B cell (primary cell): ENCODE measurements at regions not wholly inside any gene's neighbourhood (a gene's known extent, or its start where the extent isn't known, plus 50 kb on each side); places are given as distances from the start of the nearest gene placed in this dataset.

ENCODE experiments used
- ATAC-seq: fragments of 200-7000 bp; cut with Tn5 transposase; one replicate; pipeline ENCODE4 v1.10.0; 2021; ENCODE audit warnings: low read depth, mild to moderate bottlenecking, moderate number of reproducible peaks, moderate library complexity
- CTCF ChIA-PET: fragments of 350-600 bp; sonication (Branson Sonifier 250); formaldehyde crosslinking; loops from one replicate; lab custom pipeline; 2021; ENCODE audit warnings: antibody characterized with exemption, inconsistent platforms; lab: Charles Lee
- POLR2A ChIA-PET: fragments of 350-600 bp; sonication (Branson Sonifier 250); formaldehyde crosslinking; loops from one replicate; lab custom pipeline; 2021; ENCODE audit warnings: antibody characterized with exemption; lab: Charles Lee
- DNase-seq: peaks from one replicate; pipeline ENCODE4 v3.0.0; 2013
- H2AFZ ChIP-seq: 2 replicates; pipeline ENCODE4 v1.6.1; 2012; ENCODE audit warnings: mild to moderate bottlenecking, low read depth, low read length; ENCODE audit not compliant: insufficient read depth, poor library complexity, severe bottlenecking
- H3K27ac ChIP-seq, 2 donors: 1 replicate in 1 of 2; 2 replicates in 1 of 2; pipeline ENCODE4 v1.5.1; 2012 to 2013; ENCODE audit warnings: low read length in 2 of 2, mild to moderate bottlenecking in 2 of 2, moderate library complexity in 1 of 2
- H3K27me3 ChIP-seq, 4 experiments: fragments of 200-600 bp in 1 of 4; sonication (generic) in 1 of 4; replicated peaks in 1 of 4; 1 replicate in 2 of 4; 2 replicates in 2 of 4; pipeline versions ENCODE4 v1.6.1 to v1.7.0; 2013 to 2016; ENCODE audit warnings: low read length in 3 of 4, mild to moderate bottlenecking in 2 of 4, mixed read lengths in 1 of 4, moderate library complexity in 1 of 4; ENCODE audit not compliant: insufficient read depth in 4 of 4, control insufficient read depth in 3 of 4; ENCODE audit errors: control extremely low read depth in 1 of 4
- H3K36me3 ChIP-seq, 2 experiments: replicated peaks in 1 of 2; 1 replicate in 1 of 2; 2 replicates in 1 of 2; pipeline versions ENCODE4 v1.6.1 to v1.7.1; 2013; ENCODE audit warnings: low read length in 1 of 2; ENCODE audit not compliant: insufficient read depth in 2 of 2, control insufficient read depth in 1 of 2; ENCODE audit errors: control extremely low read depth in 1 of 2, extremely low read depth in 1 of 2
- H3K4me1 ChIP-seq, 2 donors: fragments of 200-600 bp in 1 of 2; sonication (generic) in 1 of 2; 1 replicate in 1 of 2; 2 replicates in 1 of 2; pipeline versions ENCODE4 v1.5.1 to v1.6.1; 2013 to 2017; ENCODE audit warnings: low read length in 2 of 2; ENCODE audit not compliant: control insufficient read depth in 2 of 2, insufficient read depth in 2 of 2
- H3K4me2 ChIP-seq: replicated peaks from 2 replicates; pipeline ENCODE3; 2012; ENCODE audit warnings: mild to moderate bottlenecking, low read depth, low read length; ENCODE audit not compliant: poor library complexity, severe bottlenecking
- H3K4me3 ChIP-seq, 5 experiments: fragments of 200-600 bp in 1 of 5; sonication (generic) in 1 of 5; 1 replicate in 3 of 5; 2 replicates in 2 of 5; pipeline versions ENCODE4 v1.5.1 to v1.7.0; 2011 to 2016; ENCODE audit warnings: low read length in 4 of 5, mild to moderate bottlenecking in 4 of 5, low read depth in 2 of 5, control low read depth in 1 of 5, moderate library complexity in 1 of 5; ENCODE audit not compliant: insufficient read depth in 1 of 5; ENCODE audit errors: control extremely low read depth in 1 of 5, extremely low read depth in 1 of 5
- H3K79me2 ChIP-seq: fragments of 200-600 bp; sonication (generic); one replicate; pipeline ENCODE4 v1.6.0; 2016; ENCODE audit warnings: low read length; ENCODE audit not compliant: control insufficient read depth, insufficient read depth
- H3K9ac ChIP-seq: fragments of 200-600 bp; sonication (generic); 2 replicates; pipeline ENCODE4 v1.6.1; 2017; ENCODE audit warnings: mild to moderate bottlenecking, low read length, moderate library complexity
- H3K9me3 ChIP-seq, 3 donors: one replicate each; pipeline versions ENCODE4 v1.6.1 to v1.7.1; 2013; ENCODE audit warnings: low read length in 2 of 3; ENCODE audit not compliant: control insufficient read depth in 2 of 3, insufficient read depth in 1 of 3; ENCODE audit errors: control extremely low read depth in 1 of 3
- H4K20me1 ChIP-seq: 2 replicates; pipeline ENCODE4 v1.6.0; 2012; ENCODE audit warnings: mild to moderate bottlenecking, low read length; ENCODE audit not compliant: insufficient read depth, control insufficient read depth, poor library complexity, severe bottlenecking
- H3K27ac Mint-ChIP-seq: one replicate; pipeline ENCODE4 v1.8.0; 2021; ENCODE audit warnings: mixed read lengths
- H3K27me3 Mint-ChIP-seq: one replicate; pipeline ENCODE4 v1.8.0; 2021; ENCODE audit warnings: mixed read lengths
- H3K4me1 Mint-ChIP-seq: one replicate; pipeline ENCODE4 v1.8.0; 2021; ENCODE audit warnings: mixed read lengths
- H3K4me3 Mint-ChIP-seq: one replicate; pipeline ENCODE4 v1.8.0; 2021; ENCODE audit warnings: mixed read lengths
- H3K9me3 Mint-ChIP-seq: one replicate; pipeline ENCODE4 v1.8.0; 2022; ENCODE audit warnings: mixed read lengths; ENCODE audit not compliant: insufficient read depth
- CTCF ChIP-seq: fragments of 200-600 bp; IDR thresholded peaks from one replicate; pipeline ENCODE4 v1.8.0; 2022; ENCODE audit warnings: antibody characterized with exemption, mild to moderate bottlenecking
- EZH2 ChIP-seq: IDR thresholded peaks from 2 replicates; pipeline ENCODE4 v1.6.1; 2012; ENCODE audit warnings: borderline replicate concordance, low read depth, mild to moderate bottlenecking, moderate library complexity, low read length; ENCODE audit not compliant: insufficient read depth, poor library complexity, severe bottlenecking
- WGBS: methylation state at CpG from one replicate; pipeline ENCODE4 v1.1.5; 2013; ENCODE audit warnings: missing lambda C conversion rate; ENCODE audit not compliant: insufficient coverage; 5-methylcytosine and 5-hydroxymethylcytosine counted together
- intact Hi-C: fragments of 100-400 bp; cut with micrococcal nuclease; formaldehyde crosslinking; loops from one replicate; pipeline ENCODE4 v1.10.0; 2022

GRCh38 chr4:167715176-167715575 lies 377.2 kb upstream of the ANXA10 start:
- no peaks in the 10 kb centered on the region for H3K36me3 ChIP-seq
- Mint-ChIP-seq H3K27me3 (no peaks in the 10 kb centered on the region), H3K9me3 (no peaks in the 10 kb centered on the region), H3K4me3 (no peak overlapping the region), H3K27ac (no peak overlapping the region), H3K4me1 (no peaks in the 10 kb centered on the region)
- H3K27me3 ChIP-seq: no peaks in the 10 kb centered on the region
- intact Hi-C loops: no loop called here
- peaks cover 0 to 6% (median 0%) of the 10 kb centered on the region in 3 donors for H3K9me3 ChIP-seq
- H3K79me2 ChIP-seq: no peaks in the 10 kb centered on the region
- WGBS: 80% methylated on average over 1 of the region's 1 CpG
- DNase-seq: no peak
- ChIA-PET CTCF (no interaction called here), POLR2A (no interaction called here)
- no peaks in the 10 kb centered on the region for H4K20me1 ChIP-seq
- H3K27ac ChIP-seq: no peak overlapping the region
- H3K4me3 ChIP-seq: no peak overlapping the region
- no peak overlapping the region for H3K9ac ChIP-seq
- H3K4me2 ChIP-seq: no peak overlapping the region
- no peak for TF ChIP-seq CTCF
- no peak for TF ChIP-seq EZH2
- ATAC-seq: no peak
- no peaks in the 10 kb centered on the region for H3K4me1 ChIP-seq
- no peak overlapping the region for H2AFZ ChIP-seq

- H3K4me1 Mint-ChIP-seq: no peaks in the 10 kb centered on the region
- CTCF ChIA-PET: no interaction called here
- intact Hi-C loops: no loop called here
- Histone ChIP-seq H3K9ac (no peak overlapping the region), H3K27me3 (no peaks in the 10 kb centered on the region), H3K4me3 (no peak overlapping the region), H3K36me3 (no peaks in the 10 kb centered on the region), H4K20me1 (no peaks in the 10 kb centered on the region), H3K4me1 (no peaks in the 10 kb centered on the region), H2AFZ (no peak overlapping the region), H3K79me2 (no peaks in the 10 kb centered on the region), H3K4me2 (no peak overlapping the region), H3K9me3 (peaks cover 0 to 9% (median 1%) of the 10 kb centered on the region in 3 donors), H3K27ac (no peak overlapping the region)
- H3K27ac Mint-ChIP-seq: no peak overlapping the region
- no peaks in the 10 kb centered on the region for H3K27me3 Mint-ChIP-seq
- POLR2A ChIA-PET: no interaction called here
- DNase-seq: no peak
- TF ChIP-seq EZH2: no peak
- no peak for TF ChIP-seq CTCF
- H3K4me3 Mint-ChIP-seq: no peak overlapping the region
- WGBS: no CpG with 5 or more reads among the region's 2 CpGs
- no peaks in the 10 kb centered on the region for H3K9me3 Mint-ChIP-seq
- ATAC-seq: no peak
Observed at GRCh38 chr4:167717495-167717894, 374.8 kb upstream of the ANXA10 start.
